ENCODE measurements at regions not wholly inside any gene's neighbourhood (a gene's known extent, or its start where the extent isn't known, plus 50 kb on each side); places are given as distances from the start of the nearest gene placed in this dataset.

DNA sequence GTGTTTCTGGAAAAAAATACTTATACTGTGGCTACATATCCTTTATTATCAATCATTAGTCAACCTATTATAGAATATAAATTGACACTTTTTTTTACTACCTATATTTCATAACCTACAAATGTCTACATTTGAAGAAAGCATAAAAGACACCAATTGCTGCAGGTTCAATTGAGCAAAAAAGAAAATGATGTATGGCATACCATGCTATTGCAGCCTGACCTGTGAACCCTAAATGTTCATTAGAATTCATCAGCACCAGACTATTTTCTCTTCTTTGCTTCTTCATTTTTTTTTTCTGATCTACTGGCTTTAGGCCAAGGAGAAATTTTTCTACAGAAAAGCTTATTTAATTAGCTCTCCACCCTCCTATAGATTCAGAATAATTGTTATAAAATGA, 1628.2 kb upstream of the IGFBP7 start:
- TF ChIP-seq, protein P1, sequence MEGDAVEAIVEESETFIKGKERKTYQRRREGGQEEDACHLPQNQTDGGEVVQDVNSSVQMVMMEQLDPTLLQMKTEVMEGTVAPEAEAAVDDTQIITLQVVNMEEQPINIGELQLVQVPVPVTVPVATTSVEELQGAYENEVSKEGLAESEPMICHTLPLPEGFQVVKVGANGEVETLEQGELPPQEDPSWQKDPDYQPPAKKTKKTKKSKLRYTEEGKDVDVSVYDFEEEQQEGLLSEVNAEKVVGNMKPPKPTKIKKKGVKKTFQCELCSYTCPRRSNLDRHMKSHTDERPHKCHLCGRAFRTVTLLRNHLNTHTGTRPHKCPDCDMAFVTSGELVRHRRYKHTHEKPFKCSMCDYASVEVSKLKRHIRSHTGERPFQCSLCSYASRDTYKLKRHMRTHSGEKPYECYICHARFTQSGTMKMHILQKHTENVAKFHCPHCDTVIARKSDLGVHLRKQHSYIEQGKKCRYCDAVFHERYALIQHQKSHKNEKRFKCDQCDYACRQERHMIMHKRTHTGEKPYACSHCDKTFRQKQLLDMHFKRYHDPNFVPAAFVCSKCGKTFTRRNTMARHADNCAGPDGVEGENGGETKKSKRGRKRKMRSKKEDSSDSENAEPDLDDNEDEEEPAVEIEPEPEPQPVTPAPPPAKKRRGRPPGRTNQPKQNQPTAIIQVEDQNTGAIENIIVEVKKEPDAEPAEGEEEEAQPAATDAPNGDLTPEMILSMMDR (IDR thresholded peaks at IDR 0.05) = no peak
- no peak for TF ChIP-seq MEF2A (IDR thresholded peaks at IDR 0.05; ENCODE audit: borderline replicate concordance, low read depth)
- no peak for TF ChIP-seq SIN3A (IDR thresholded peaks at IDR 0.05; ENCODE audit: borderline replicate concordance, low read depth, low read length)
- no peak for TF ChIP-seq POLR2AphosphoS5 (IDR thresholded peaks at IDR 0.05; ENCODE audit: low read depth, low read length)
- TF ChIP-seq, protein P2, sequence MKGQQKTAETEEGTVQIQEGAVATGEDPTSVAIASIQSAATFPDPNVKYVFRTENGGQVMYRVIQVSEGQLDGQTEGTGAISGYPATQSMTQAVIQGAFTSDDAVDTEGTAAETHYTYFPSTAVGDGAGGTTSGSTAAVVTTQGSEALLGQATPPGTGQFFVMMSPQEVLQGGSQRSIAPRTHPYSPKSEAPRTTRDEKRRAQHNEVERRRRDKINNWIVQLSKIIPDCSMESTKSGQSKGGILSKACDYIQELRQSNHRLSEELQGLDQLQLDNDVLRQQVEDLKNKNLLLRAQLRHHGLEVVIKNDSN (IDR thresholded peaks at IDR 0.05; ENCODE audit: borderline replicate concordance, low read depth) = no peak
- no peak for TF ChIP-seq RAD21 (IDR thresholded peaks at IDR 0.05; ENCODE audit: low read length)

Measured in SK-N-SH (cell line).